ENCODE measurements at regions not wholly inside any gene's neighbourhood (a gene's known extent, or its start where the extent isn't known, plus 50 kb on each side); places are given as distances from the start of the nearest gene placed in this dataset.

GRCh38 chr6:113052506-113052905, 705.4 kb downstream of the RFPL4B start:
- Histone ChIP-seq H2BK12ac (ENCODE audit: low read length in 2 of 2) (no peak overlapping the region), H2AFZ (ENCODE audit: low read depth, low read length) (no peak overlapping the region), H3K79me1 (replicated peaks; ENCODE audit: low read length, poor library complexity, severe bottlenecking) (no peaks in the 10 kb centered on the region), H3K27me3 (ENCODE audit: control insufficient read depth in 1 of 2, insufficient read depth in 1 of 2, low read length in 2 of 2) (no peaks in the 10 kb centered on the region), H3K4me3 (ENCODE audit: insufficient read depth in 1 of 2, low read depth in 1 of 2, low read length in 2 of 2) (no peak overlapping the region), H2BK5ac (ENCODE audit: low read depth, low read length, poor library complexity, severe bottlenecking) (no peak overlapping the region), H4K91ac (ENCODE audit: low read length) (no peak overlapping the region), H3K4me1 (ENCODE audit: control insufficient read depth, insufficient read depth, low read depth, low read length) (peaks cover 4% of the 10 kb centered on the region), H3K27ac (ENCODE audit: low read length, poor library complexity, severe bottlenecking) (no peak overlapping the region), H2BK120ac (ENCODE audit: low read depth, low read length) (no peak overlapping the region), H3K18ac (ENCODE audit: low read depth in 1 of 2, low read length in 2 of 2) (no peak overlapping the region), H4K8ac (ENCODE audit: low read length) (no peak overlapping the region), H3K36me3 (ENCODE audit: control insufficient read depth in 1 of 2, insufficient read depth in 2 of 2, low read depth in 1 of 2, low read length in 2 of 2) (no peaks in the 10 kb centered on the region), H3K14ac (ENCODE audit: low read length in 2 of 2) (no peak overlapping the region), H3K4ac (ENCODE audit: low read depth in 1 of 2, low read length in 2 of 2) (no peak overlapping the region), H2BK15ac (ENCODE audit: low read depth, poor library complexity, severe bottlenecking) (no peak overlapping the region), H3K23ac (ENCODE audit: low read length in 2 of 2) (no peak overlapping the region), H3K9me3 (ENCODE audit: control insufficient read depth, low read length) (no peaks in the 10 kb centered on the region), H3K4me2 (ENCODE audit: low read length, poor library complexity, severe bottlenecking) (no peak overlapping the region), H2AK5ac (ENCODE audit: low read length, severe bottlenecking) (no peak overlapping the region), H3K9ac (ENCODE audit: low read length) (no peak overlapping the region)
- no peak for DNase-seq
- 75% methylated on average over 2 of the region's 3 CpGs for WGBS

- Histone ChIP-seq H3K4me1 (ENCODE audit: control insufficient read depth, insufficient read depth, low read depth, low read length) (peaks cover 3% of the 10 kb centered on the region), H3K18ac (ENCODE audit: low read depth in 1 of 2, low read length in 2 of 2) (no peak overlapping the region), H4K91ac (ENCODE audit: low read length) (no peak overlapping the region), H3K23ac (ENCODE audit: low read length in 2 of 2) (no peak overlapping the region), H3K79me1 (replicated peaks; ENCODE audit: low read length, poor library complexity, severe bottlenecking) (no peaks in the 10 kb centered on the region), H3K9me3 (ENCODE audit: control insufficient read depth, low read length) (no peaks in the 10 kb centered on the region), H2BK120ac (ENCODE audit: low read depth, low read length) (no peak overlapping the region), H3K36me3 (ENCODE audit: control insufficient read depth in 1 of 2, insufficient read depth in 2 of 2, low read depth in 1 of 2, low read length in 2 of 2) (no peaks in the 10 kb centered on the region), H3K14ac (ENCODE audit: low read length in 2 of 2) (no peak overlapping the region), H2BK15ac (ENCODE audit: low read depth, poor library complexity, severe bottlenecking) (no peak overlapping the region), H3K4me3 (ENCODE audit: insufficient read depth in 1 of 2, low read depth in 1 of 2, low read length in 2 of 2) (no peak overlapping the region), H2BK12ac (ENCODE audit: low read length in 2 of 2) (no peak overlapping the region), H2AFZ (ENCODE audit: low read depth, low read length) (no peak overlapping the region), H2BK5ac (ENCODE audit: low read depth, low read length, poor library complexity, severe bottlenecking) (no peak overlapping the region), H3K9ac (ENCODE audit: low read length) (no peak overlapping the region), H3K27ac (ENCODE audit: low read length, poor library complexity, severe bottlenecking) (no peak overlapping the region), H3K4ac (ENCODE audit: low read depth in 1 of 2, low read length in 2 of 2) (no peak overlapping the region), H2AK5ac (ENCODE audit: low read length, severe bottlenecking) (no peak overlapping the region), H4K8ac (ENCODE audit: low read length) (no peak overlapping the region), H3K27me3 (ENCODE audit: control insufficient read depth in 1 of 2, insufficient read depth in 1 of 2, low read length in 2 of 2) (no peaks in the 10 kb centered on the region), H3K4me2 (ENCODE audit: low read length, poor library complexity, severe bottlenecking) (no peak overlapping the region)
- 31% methylated on average over 2 of the region's 3 CpGs for whole genome bisulfite sequencing
- no peak for DNase-seq
Measured at GRCh38 chr6:113055061-113055460, 707.9 kb downstream of the RFPL4B start.

- no peak overlapping the region for H3K18ac ChIP-seq (ENCODE audit: low read depth in 1 of 2, low read length in 2 of 2)
- H3K14ac ChIP-seq (ENCODE audit: low read length in 2 of 2) = no peak overlapping the region
- no peak overlapping the region for H3K4ac ChIP-seq (ENCODE audit: low read depth in 1 of 2, low read length in 2 of 2)
- H2BK120ac ChIP-seq (ENCODE audit: low read depth, low read length) = no peak overlapping the region
- no peak overlapping the region for H3K23ac ChIP-seq (ENCODE audit: low read length in 2 of 2)
- no peak overlapping the region for H3K9ac ChIP-seq (ENCODE audit: low read length)
- WGBS = no CpG with 5 or more reads among the region's 1 CpG
- peaks cover 1% of the 10 kb centered on the region for H3K4me1 ChIP-seq (ENCODE audit: control insufficient read depth, insufficient read depth, low read depth, low read length)
- DNase-seq = no peak
- H2BK5ac ChIP-seq (ENCODE audit: low read depth, low read length, poor library complexity, severe bottlenecking) = no peak overlapping the region
- no peak overlapping the region for H2AK5ac ChIP-seq (ENCODE audit: low read length, severe bottlenecking)
- H3K27ac ChIP-seq (ENCODE audit: low read length, poor library complexity, severe bottlenecking) = no peak overlapping the region
- H3K9me3 ChIP-seq (ENCODE audit: control insufficient read depth, low read length) = no peaks in the 10 kb centered on the region
- no peaks in the 10 kb centered on the region for H3K79me1 ChIP-seq (replicated peaks; ENCODE audit: low read length, poor library complexity, severe bottlenecking)
- no peaks in the 10 kb centered on the region for H3K36me3 ChIP-seq (ENCODE audit: control insufficient read depth in 1 of 2, insufficient read depth in 2 of 2, low read depth in 1 of 2, low read length in 2 of 2)
- H2BK15ac ChIP-seq (ENCODE audit: low read depth, poor library complexity, severe bottlenecking) = no peak overlapping the region
- H2AFZ ChIP-seq (ENCODE audit: low read depth, low read length) = no peak overlapping the region
- no peak overlapping the region for H3K4me2 ChIP-seq (ENCODE audit: low read length, poor library complexity, severe bottlenecking)
- no peaks in the 10 kb centered on the region for H3K27me3 ChIP-seq (ENCODE audit: control insufficient read depth in 1 of 2, insufficient read depth in 1 of 2, low read length in 2 of 2)
- no peak overlapping the region for H3K4me3 ChIP-seq (ENCODE audit: insufficient read depth in 1 of 2, low read depth in 1 of 2, low read length in 2 of 2)
- H2BK12ac ChIP-seq (ENCODE audit: low read length in 2 of 2) = no peak overlapping the region
- H4K8ac ChIP-seq (ENCODE audit: low read length) = no peak overlapping the region
- no peak overlapping the region for H4K91ac ChIP-seq (ENCODE audit: low read length)
Measured at GRCh38 chr6:113055998-113056397, 708.9 kb downstream of the RFPL4B start.

GRCh38 chr6:113057567-113058053, 710.5 kb downstream of the RFPL4B start:
- H2BK120ac ChIP-seq (ENCODE audit: low read depth, low read length) = no peak overlapping the region
- no peak overlapping the region for H4K91ac ChIP-seq (ENCODE audit: low read length)
- H3K27ac ChIP-seq (ENCODE audit: low read length, poor library complexity, severe bottlenecking) = no peak overlapping the region
- H3K4me3 ChIP-seq (ENCODE audit: insufficient read depth in 1 of 2, low read depth in 1 of 2, low read length in 2 of 2) = no peak overlapping the region
- WGBS = 77% methylated on average over 1 of the region's 1 CpG
- no peak overlapping the region for H2AFZ ChIP-seq (ENCODE audit: low read depth, low read length)
- DNase-seq = no peak
- no peak overlapping the region for H2BK15ac ChIP-seq (ENCODE audit: low read depth, poor library complexity, severe bottlenecking)
- no peak overlapping the region for H2AK5ac ChIP-seq (ENCODE audit: low read length, severe bottlenecking)
- no peak overlapping the region for H3K9ac ChIP-seq (ENCODE audit: low read length)
- no peak overlapping the region for H2BK5ac ChIP-seq (ENCODE audit: low read depth, low read length, poor library complexity, severe bottlenecking)
- H3K9me3 ChIP-seq (ENCODE audit: control insufficient read depth, low read length) = no peaks in the 10 kb centered on the region
- no peaks in the 10 kb centered on the region for H3K27me3 ChIP-seq (ENCODE audit: control insufficient read depth in 1 of 2, insufficient read depth in 1 of 2, low read length in 2 of 2)
- H3K4me2 ChIP-seq (ENCODE audit: low read length, poor library complexity, severe bottlenecking) = no peak overlapping the region
- no peak overlapping the region for H3K4ac ChIP-seq (ENCODE audit: low read depth in 1 of 2, low read length in 2 of 2)
- H2BK12ac ChIP-seq (ENCODE audit: low read length in 2 of 2) = no peak overlapping the region
- H4K8ac ChIP-seq (ENCODE audit: low read length) = no peak overlapping the region
- H3K36me3 ChIP-seq (ENCODE audit: control insufficient read depth in 1 of 2, insufficient read depth in 2 of 2, low read depth in 1 of 2, low read length in 2 of 2) = no peaks in the 10 kb centered on the region
- no peaks in the 10 kb centered on the region for H3K4me1 ChIP-seq (ENCODE audit: control insufficient read depth, insufficient read depth, low read depth, low read length)
- H3K14ac ChIP-seq (ENCODE audit: low read length in 2 of 2) = no peak overlapping the region
- H3K23ac ChIP-seq (ENCODE audit: low read length in 2 of 2) = no peak overlapping the region
- H3K18ac ChIP-seq (ENCODE audit: low read depth in 1 of 2, low read length in 2 of 2) = no peak overlapping the region
- no peaks in the 10 kb centered on the region for H3K79me1 ChIP-seq (replicated peaks; ENCODE audit: low read length, poor library complexity, severe bottlenecking)

All from mesenchymal stem cell (in vitro differentiated cells and primary cell).